ENCODE measurements at regions not wholly inside any gene's neighbourhood (a gene's known extent, or its start where the extent isn't known, plus 50 kb on each side); places are given as distances from the start of the nearest gene placed in this dataset.

GRCh38 chr2:385061-385460, 97.2 kb upstream of the ALKAL2 start:
- TF ChIP-seq CTCF (IDR thresholded peaks at IDR 0.05; ENCODE audit: insufficient read depth, low read depth, low read length), result no peak
- no peak for DNase-seq (ENCODE audit: low read depth)
- no peak overlapping the region for H3K4me3 ChIP-seq (ENCODE audit: low read depth, low read length)

- H3K4me3 ChIP-seq (ENCODE audit: low read depth, low read length), result no peak overlapping the region
- DNase-seq (ENCODE audit: low read depth), result no peak
- TF ChIP-seq CTCF (IDR thresholded peaks at IDR 0.05; ENCODE audit: insufficient read depth, low read depth, low read length), result no peak
Observed at GRCh38 chr2:383888-384287, 96.0 kb upstream of the ALKAL2 start.

DNA sequence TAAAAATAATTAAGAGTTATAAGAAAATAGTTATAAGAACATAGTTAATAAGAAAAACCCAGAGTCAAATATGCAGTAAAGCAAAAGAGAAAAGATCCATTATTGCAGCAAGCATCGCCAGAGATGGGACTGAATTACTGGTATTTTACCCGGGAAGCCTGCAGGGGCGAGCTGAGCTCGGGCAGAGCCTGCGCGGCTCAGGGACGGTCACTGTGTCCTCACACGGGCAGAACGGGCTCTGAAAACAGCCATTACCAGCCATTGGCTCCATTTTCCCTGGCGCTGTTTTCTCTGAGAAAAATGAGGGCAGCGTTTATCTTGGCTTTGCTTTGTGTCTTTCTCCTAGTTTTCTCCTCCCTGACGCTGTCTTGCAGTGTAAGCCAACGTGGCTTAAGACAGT, 95.3 kb upstream of the ALKAL2 start:
- no peak overlapping the region for H3K4me3 ChIP-seq (ENCODE audit: low read depth, low read length)
- DNase-seq (ENCODE audit: low read depth), result no peak
- no peak for TF ChIP-seq CTCF (IDR thresholded peaks at IDR 0.05; ENCODE audit: insufficient read depth, low read depth, low read length)

DNA sequence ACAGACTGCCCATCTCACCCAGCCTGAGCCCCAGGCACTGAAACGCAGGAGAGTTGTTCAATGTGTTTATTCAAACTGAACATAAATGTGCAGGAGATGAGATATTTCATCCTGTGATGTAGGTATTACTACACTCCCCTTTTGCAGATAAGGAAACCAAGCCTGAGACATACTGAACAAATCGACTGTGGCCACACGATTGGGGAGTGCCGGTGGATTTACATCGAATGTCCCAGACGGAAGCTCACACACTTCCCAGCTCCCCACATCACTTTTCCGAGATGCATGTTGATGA, 94.8 kb upstream of the ALKAL2 start:
- TF ChIP-seq CTCF (IDR thresholded peaks at IDR 0.05; ENCODE audit: insufficient read depth, low read depth, low read length), result no peak
- H3K4me3 ChIP-seq (ENCODE audit: low read depth, low read length), result no peak overlapping the region
- no peak for DNase-seq (ENCODE audit: low read depth)

DNA sequence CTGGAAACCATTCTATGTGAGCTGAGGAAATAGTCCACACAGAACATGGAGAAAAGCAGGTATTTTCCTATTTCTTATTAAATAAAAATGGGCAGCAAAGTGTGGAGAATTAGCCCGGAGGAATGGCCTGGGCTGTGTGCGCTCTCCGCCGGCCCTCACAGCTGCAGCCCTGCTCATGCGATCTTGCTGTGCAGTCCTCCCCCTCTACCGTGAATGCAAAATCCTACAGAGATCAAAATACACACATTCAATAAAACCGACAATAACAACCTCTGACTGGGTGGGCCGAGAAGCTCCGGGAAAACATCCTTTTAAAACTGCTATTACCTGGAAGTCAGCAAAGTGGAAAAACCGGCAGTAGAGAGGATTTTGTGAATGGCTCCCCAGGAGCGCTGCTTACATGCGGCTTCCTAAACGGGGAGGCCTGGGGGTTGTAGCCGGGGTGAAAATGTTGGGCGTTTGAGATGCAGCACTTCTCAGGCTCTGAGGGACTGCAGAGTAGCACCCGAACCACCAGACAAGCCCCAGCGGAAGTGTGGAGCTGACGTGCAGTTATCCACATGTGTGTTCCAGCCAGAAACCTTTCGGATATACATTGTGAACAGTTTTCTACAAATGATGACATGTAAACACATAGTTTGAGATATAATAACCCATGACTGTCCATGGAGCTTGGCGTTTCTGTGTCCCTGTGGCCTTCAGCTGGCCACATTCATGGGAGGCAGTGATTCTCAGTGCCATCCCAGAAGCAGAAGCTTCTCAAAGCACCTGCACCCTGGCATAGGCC, 94.2 kb upstream of the ALKAL2 start:
- no peak for TF ChIP-seq CTCF (IDR thresholded peaks at IDR 0.05; ENCODE audit: insufficient read depth, low read depth, low read length)

GRCh38 chr2:381181-381580, 93.3 kb upstream of the ALKAL2 start:
- no peak overlapping the region for H3K4me3 ChIP-seq (ENCODE audit: low read depth, low read length)
- no peak for DNase-seq (ENCODE audit: low read depth)
- no peak for TF ChIP-seq CTCF (IDR thresholded peaks at IDR 0.05; ENCODE audit: insufficient read depth, low read depth, low read length)

More for the DNA sequence above, 94.2 kb upstream of the ALKAL2 start:
- no peak overlapping the region for H3K4me3 ChIP-seq (ENCODE audit: low read depth, low read length)
- no peak for DNase-seq (ENCODE audit: low read depth)

DNA sequence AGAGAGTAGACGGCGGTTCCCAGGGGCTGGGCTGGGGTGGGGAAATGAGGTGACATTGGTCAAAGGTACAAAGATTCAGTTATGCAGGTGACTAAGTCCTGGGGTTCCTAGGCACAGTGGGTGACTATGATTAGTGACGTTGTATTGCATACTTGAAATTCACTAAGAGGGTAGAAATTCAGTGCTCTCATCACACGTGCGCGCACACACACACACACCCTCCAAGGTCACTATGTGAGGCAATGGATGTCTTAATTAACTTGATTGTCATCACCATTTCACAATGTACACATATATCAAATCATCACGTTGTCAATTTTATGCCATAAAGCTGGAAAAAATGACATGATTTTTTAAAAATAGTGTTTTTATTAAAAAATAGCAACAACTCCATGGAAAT, 92.9 kb upstream of the ALKAL2 start:
- no peak for TF ChIP-seq CTCF (IDR thresholded peaks at IDR 0.05; ENCODE audit: insufficient read depth, low read depth, low read length)
- no peak overlapping the region for H3K4me3 ChIP-seq (ENCODE audit: low read depth, low read length)
- no peak for DNase-seq (ENCODE audit: low read depth)

Data from fibroblast of villous mesenchyme (primary cell).